HG03045 (cell line): ENCODE measurements at regions not wholly inside any gene's neighbourhood (a gene's known extent, or its start where the extent isn't known, plus 50 kb on each side); places are given as distances from the start of the nearest gene placed in this dataset.

Experiments
- ATAC-seq: cut with Tn5 transposase; IDR thresholded peaks from one replicate; pipeline ENCODE4 v1.9.1; 2021; ENCODE audit warnings: mild to moderate bottlenecking, moderate library complexity; ENCODE audit not compliant: unreplicated experiment

DNA sequence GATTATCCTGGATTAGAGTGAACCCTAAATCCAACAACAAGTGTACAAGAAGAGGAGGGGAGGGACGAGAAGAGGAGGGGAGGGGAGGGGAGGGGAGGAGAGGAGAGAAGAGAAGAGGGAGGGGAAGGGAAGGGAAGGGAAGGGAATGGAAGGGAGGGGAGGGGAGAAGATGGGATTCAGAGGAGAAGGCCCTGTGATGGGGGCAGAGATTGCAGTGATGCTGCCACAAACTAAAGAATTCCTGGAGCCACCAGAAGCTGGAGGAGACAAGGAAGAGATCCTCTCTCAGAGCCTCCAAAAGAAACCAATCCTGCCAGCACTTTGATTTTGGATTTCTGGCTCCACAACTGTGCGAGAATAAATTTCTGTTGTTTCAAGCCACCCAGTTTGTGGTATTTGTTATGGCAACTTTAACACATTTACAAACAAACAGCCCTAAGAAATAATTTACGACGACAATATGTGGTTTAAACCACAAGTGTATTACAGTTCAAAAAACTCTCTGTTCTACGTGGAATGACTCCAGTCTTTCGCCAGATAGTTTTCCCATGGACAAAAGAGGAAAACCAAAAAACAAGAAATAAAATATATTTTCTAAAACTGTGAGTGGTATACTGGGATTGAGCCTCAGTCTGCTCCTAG is 235.4 kb downstream of the HDGFL1 start:
- ATAC-seq, result no peak

DNA sequence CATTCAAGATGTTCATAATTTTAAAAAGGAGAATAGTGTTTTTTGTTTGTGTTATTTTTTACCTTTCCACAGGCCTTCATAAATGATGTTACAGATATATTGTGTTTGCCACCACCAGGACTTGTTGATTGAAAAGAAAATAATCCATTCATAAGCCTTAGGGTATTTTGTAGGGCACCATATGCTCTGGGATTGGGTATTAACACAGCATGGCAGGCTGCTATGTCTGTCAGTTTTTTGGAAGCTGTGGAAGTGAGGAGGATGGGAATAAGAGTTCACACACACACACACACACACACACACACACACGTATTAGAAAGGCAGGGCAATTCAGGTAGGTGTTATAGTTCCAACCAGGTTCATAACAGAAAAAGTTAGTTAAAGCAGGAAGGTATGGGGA is 237.9 kb downstream of the HDGFL1 start:
- no peak for ATAC-seq

DNA sequence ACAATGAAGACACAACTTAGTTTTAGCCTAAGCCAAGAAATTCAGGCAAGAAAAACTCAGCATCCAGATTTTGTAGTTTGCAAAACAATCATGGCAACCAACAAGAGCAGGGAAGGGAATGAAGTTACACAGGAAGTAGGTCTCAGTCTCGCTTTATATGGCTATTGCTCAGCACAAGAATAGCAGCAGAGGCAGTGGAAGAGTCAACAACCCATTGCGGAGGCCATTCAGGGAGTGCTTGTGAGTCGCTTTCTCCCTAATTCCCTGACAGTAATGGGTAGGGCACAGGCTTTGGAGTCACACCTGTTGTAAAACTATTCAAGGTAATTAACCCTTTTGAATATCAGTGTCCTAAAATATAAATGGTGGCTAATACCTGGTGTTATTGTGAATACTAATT is 238.5 kb downstream of the HDGFL1 start:
- no peak for ATAC-seq

DNA sequence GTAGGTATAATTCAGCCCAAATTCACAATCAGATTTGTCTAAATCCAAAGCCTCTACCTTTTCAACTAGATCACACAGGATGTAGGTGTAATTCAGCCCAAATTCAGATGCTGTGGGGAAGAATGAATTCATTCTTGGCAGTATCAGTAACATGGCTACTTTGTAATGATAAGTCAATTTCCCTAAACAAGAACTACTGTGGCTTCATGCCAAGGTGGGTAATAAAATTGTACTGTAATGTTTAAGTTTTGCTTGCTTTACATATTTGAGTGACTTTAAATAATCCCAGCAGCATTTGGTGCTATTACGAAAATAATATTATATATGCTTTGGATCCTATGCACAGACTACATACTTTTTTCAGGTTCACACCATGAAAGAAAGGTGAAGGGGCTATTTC is 239.1 kb downstream of the HDGFL1 start:
- no peak for ATAC-seq

GRCh38 chr6:22809370-22809769 is 240.0 kb downstream of the HDGFL1 start:
- ATAC-seq, result no peak

GRCh38 chr6:22819209-22819608 is 249.8 kb downstream of the HDGFL1 start:
- no peak for ATAC-seq

- no peak for ATAC-seq
Measured at GRCh38 chr6:22821664-22822320, 252.4 kb downstream of the HDGFL1 start.

- no peak for ATAC-seq
Measured at GRCh38 chr6:22825210-22825609, 255.8 kb downstream of the HDGFL1 start.

DNA sequence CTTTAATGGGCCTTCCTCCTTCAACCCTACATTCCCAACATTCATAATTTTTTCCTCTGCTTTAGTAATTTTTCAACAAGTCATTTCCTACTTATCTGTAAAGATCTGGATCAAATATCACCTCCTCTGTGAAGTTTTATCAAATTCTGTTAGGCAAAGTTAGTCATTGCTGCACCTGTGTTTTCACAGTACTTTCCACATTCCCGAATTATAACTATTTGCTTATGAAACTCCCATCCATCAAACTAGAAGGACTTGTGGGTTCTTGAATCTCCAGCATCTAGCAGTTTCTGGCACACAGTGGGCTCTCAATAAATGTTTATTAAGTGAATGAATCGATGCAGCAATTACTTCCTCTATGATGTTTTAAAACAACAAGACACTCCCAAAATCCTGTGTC is 257.6 kb downstream of the HDGFL1 start:
- no peak for ATAC-seq

DNA sequence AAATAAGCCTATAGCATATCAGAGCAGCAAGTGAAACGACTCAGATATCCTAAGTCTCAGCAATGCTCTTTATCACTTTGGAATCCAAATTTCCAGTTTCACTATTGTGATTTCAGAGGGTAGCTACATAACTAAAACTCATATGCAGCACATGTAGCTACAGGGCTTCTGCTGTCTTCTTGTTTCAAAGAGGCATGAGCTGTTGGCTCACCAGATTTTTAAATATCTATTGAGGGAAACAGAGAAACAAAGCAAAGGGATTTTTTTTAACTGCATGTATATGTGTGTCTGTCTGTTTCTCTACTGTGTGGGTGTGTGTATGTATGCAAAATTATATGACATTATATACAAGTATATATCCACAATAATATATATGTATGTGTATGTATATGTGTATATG is 258.4 kb downstream of the HDGFL1 start:
- ATAC-seq, result no peak

DNA sequence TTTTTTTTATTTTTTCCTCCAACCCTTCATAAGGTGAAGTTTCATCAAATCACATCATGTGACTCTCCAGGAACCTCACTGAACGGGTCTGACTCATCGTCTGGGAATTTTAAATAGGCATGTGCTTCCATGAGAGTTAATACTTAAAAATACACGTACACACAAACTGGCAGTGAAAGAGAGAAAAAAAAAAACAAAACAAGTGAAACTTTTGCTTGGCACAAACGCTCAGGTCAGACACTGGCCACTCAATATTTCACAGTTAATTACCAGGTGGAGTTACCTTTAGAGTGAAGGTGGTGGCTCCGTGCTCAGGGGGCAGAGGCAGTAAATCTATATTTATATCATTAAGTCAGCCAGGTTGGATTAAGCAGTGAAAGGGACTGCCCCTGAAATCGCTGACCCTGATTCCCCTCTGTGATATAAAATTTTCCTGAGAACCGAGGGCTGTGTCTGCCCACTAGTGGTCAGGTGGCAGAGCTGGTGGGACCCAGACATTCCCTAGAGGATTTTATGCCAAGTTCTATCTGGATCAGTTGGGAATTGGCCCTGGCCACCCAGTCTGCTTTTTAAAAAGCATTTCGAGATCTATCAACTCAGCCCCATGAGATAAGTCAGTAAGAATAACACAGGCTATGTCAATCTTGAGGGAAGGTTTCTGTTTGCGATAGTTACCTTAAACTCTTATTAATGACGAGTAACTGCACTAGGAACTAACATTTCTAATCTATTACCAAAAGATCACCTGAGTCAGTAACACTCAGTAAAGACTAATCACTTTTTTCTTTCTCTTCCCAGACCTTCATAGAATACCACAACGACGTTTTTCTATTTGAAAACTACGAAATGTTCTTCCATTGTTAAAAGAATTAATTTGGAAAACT is 259.1 kb downstream of the HDGFL1 start:
- no peak for ATAC-seq

- no peak for ATAC-seq
Measured at GRCh38 chr6:22829070-22829469, 259.7 kb downstream of the HDGFL1 start.

DNA sequence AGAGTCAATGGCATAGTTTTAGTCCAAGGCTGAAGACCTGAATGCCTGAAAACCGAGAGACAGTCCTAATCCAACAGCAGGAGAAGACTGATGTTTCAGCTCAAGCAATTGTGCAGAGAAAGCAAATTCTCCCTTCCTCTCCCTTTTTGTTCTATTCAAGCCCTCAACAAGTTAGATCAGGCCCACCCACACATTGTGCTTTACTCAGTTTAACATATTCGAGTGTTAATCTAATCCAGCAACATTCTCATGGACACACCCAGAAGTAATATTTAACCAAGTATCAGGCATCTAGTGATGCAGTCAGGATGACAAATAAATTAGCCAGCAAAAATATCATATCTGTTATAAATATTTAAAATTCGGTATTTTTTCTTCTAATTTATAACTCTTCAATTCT is 261.1 kb downstream of the HDGFL1 start:
- ATAC-seq, result no peak

- ATAC-seq, result no peak
Measured at GRCh38 chr6:22833191-22833590, 263.8 kb downstream of the HDGFL1 start.

GRCh38 chr6:22838345-22838744 is 269.0 kb downstream of the HDGFL1 start:
- ATAC-seq, result no peak

DNA sequence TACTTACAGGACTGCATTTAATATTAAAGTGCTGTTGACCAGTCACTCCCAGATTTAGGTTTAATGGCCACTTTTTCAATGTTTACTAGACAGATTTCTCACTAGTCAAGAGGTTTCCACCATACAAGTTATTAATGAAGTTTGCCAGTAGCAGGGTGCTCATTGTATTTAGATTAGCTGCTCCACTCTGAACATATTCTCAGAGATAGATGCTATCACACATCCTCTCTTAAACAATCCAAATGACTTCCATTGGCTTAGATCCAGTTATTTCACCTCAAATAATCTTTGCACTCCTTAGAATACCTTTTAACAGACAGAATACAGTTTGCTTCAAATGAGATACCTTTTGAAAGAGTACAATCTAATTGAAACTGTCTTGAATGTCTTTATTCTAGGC is 276.1 kb downstream of the HDGFL1 start:
- no peak for ATAC-seq

- no peak for ATAC-seq
Measured at GRCh38 chr6:22848121-22848520, 278.8 kb downstream of the HDGFL1 start.

DNA sequence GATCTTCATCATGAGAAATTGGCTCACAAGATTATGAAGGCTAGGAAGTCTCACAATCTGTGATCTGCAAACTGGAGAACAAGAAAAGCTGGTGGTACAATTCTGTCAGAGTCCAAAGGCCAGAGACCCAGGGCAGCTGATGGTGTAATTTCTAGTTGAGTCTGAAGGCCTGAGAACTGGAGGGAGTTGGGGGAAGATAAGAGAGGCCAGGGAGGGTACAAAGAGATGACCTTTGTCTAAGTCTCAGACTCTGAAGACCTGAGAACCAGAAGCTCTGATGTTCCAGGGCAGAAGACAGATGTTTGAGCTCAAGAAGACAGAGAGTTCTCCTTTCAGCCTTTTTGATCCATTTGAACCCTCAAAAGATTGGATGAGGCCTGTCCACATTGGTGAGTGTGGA is 280.6 kb downstream of the HDGFL1 start:
- ATAC-seq, result no peak

GRCh38 chr6:22852101-22852500 is 282.7 kb downstream of the HDGFL1 start:
- ATAC-seq, result no peak

DNA sequence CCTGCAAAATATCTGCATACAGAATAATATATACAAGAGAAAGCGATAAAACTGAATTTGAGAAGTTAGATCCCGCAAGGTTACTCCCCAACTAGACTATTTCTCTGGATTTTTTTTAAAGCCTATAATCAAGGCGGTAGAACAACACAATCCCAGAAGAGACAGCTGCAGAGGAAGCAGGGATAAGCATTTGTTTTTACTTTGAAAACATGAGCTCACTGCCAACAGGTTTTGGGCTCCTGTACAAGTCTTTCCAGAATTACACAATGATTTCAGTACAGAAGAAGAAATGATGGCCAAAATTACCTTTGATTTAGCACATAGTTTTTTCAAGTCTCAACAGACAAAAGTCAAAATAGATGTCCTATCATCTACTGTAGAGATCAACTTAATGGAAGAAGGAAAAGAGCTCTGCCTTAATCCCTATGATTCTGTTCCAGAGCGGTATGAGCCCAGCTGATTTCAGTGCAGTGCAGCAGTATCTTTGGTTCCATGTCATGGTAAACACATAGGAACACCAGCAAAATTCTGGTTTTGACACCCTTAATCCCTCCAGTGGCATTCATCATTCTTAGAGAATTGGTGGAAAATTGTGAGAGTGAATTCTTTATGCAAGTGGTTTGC is 304.3 kb downstream of the HDGFL1 start:
- no peak for ATAC-seq

DNA sequence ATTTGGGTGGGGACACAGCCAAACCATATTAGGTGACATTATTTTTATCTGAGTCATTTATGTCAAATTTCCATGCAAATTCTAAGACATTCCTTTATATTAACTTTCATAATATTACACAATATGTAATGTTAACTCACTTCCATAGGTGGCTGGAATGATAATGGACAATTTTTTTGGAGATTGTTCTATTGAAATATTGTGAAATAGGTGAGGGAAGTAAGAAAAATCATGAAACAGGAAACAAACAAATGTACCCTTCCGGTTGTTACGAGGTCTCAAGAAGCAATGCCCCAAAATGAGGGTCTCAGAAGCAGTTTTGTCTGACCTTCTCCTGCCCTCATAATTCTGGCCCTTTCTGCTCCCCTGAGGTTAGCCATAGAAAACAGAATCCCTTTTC is 306.5 kb downstream of the HDGFL1 start:
- ATAC-seq, result no peak

DNA sequence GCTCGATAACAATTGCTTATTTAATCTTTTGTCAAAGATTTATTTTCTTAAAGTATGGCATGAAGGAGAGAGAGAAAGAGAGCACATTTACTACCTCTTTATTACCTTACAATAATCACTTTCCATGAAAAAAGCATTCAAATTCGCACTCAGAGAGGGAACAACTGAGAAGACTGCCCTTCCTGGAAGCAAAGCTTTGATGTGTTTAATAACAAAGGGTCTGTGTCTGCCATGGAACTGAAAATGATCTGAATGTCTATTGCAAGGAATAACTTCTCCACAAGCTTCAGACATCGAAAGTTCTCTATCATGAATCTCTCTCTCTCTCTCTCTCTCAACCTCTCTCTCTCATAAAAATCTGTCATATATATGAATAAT is 308.9 kb downstream of the HDGFL1 start:
- no peak for ATAC-seq
